B cell (primary cell): ENCODE measurements at regions not wholly inside any gene's neighbourhood (a gene's known extent, or its start where the extent isn't known, plus 50 kb on each side); places are given as distances from the start of the nearest gene placed in this dataset.
A peak's percentile ranks its signal among the peaks of the same experiment; 100 is the strongest.

ENCODE experiments used
- ATAC-seq: fragments of 200-7000 bp; cut with Tn5 transposase; one replicate; pipeline ENCODE4 v1.10.0; 2021; ENCODE audit warnings: low read depth, mild to moderate bottlenecking, moderate number of reproducible peaks, moderate library complexity
- CTCF ChIA-PET: fragments of 350-600 bp; sonication (Branson Sonifier 250); formaldehyde crosslinking; loops from one replicate; lab custom pipeline; 2021; ENCODE audit warnings: antibody characterized with exemption, inconsistent platforms; lab: Charles Lee
- POLR2A ChIA-PET: fragments of 350-600 bp; sonication (Branson Sonifier 250); formaldehyde crosslinking; loops from one replicate; lab custom pipeline; 2021; ENCODE audit warnings: antibody characterized with exemption; lab: Charles Lee
- DNase-seq: peaks from one replicate; pipeline ENCODE4 v3.0.0; 2013
- H2AFZ ChIP-seq: 2 replicates; pipeline ENCODE4 v1.6.1; 2012; ENCODE audit warnings: mild to moderate bottlenecking, low read depth, low read length; ENCODE audit not compliant: insufficient read depth, poor library complexity, severe bottlenecking
- H3K27ac ChIP-seq, 2 donors: 1 replicate in 1 of 2; 2 replicates in 1 of 2; pipeline ENCODE4 v1.5.1; 2012 to 2013; ENCODE audit warnings: low read length in 2 of 2, mild to moderate bottlenecking in 2 of 2, moderate library complexity in 1 of 2
- H3K27me3 ChIP-seq, 4 experiments: fragments of 200-600 bp in 1 of 4; sonication (generic) in 1 of 4; replicated peaks in 1 of 4; 1 replicate in 2 of 4; 2 replicates in 2 of 4; pipeline versions ENCODE4 v1.6.1 to v1.7.0; 2013 to 2016; ENCODE audit warnings: low read length in 3 of 4, mild to moderate bottlenecking in 2 of 4, mixed read lengths in 1 of 4, moderate library complexity in 1 of 4; ENCODE audit not compliant: insufficient read depth in 4 of 4, control insufficient read depth in 3 of 4; ENCODE audit errors: control extremely low read depth in 1 of 4
- H3K36me3 ChIP-seq, 2 experiments: replicated peaks in 1 of 2; 1 replicate in 1 of 2; 2 replicates in 1 of 2; pipeline versions ENCODE4 v1.6.1 to v1.7.1; 2013; ENCODE audit warnings: low read length in 1 of 2; ENCODE audit not compliant: insufficient read depth in 2 of 2, control insufficient read depth in 1 of 2; ENCODE audit errors: control extremely low read depth in 1 of 2, extremely low read depth in 1 of 2
- H3K4me1 ChIP-seq, 2 donors: fragments of 200-600 bp in 1 of 2; sonication (generic) in 1 of 2; 1 replicate in 1 of 2; 2 replicates in 1 of 2; pipeline versions ENCODE4 v1.5.1 to v1.6.1; 2013 to 2017; ENCODE audit warnings: low read length in 2 of 2; ENCODE audit not compliant: control insufficient read depth in 2 of 2, insufficient read depth in 2 of 2
- H3K4me2 ChIP-seq: replicated peaks from 2 replicates; pipeline ENCODE3; 2012; ENCODE audit warnings: mild to moderate bottlenecking, low read depth, low read length; ENCODE audit not compliant: poor library complexity, severe bottlenecking
- H3K4me3 ChIP-seq, 5 experiments: fragments of 200-600 bp in 1 of 5; sonication (generic) in 1 of 5; 1 replicate in 3 of 5; 2 replicates in 2 of 5; pipeline versions ENCODE4 v1.5.1 to v1.7.0; 2011 to 2016; ENCODE audit warnings: low read length in 4 of 5, mild to moderate bottlenecking in 4 of 5, low read depth in 2 of 5, control low read depth in 1 of 5, moderate library complexity in 1 of 5; ENCODE audit not compliant: insufficient read depth in 1 of 5; ENCODE audit errors: control extremely low read depth in 1 of 5, extremely low read depth in 1 of 5
- H3K79me2 ChIP-seq: fragments of 200-600 bp; sonication (generic); one replicate; pipeline ENCODE4 v1.6.0; 2016; ENCODE audit warnings: low read length; ENCODE audit not compliant: control insufficient read depth, insufficient read depth
- H3K9ac ChIP-seq: fragments of 200-600 bp; sonication (generic); 2 replicates; pipeline ENCODE4 v1.6.1; 2017; ENCODE audit warnings: mild to moderate bottlenecking, low read length, moderate library complexity
- H3K9me3 ChIP-seq, 3 donors: one replicate each; pipeline versions ENCODE4 v1.6.1 to v1.7.1; 2013; ENCODE audit warnings: low read length in 2 of 3; ENCODE audit not compliant: control insufficient read depth in 2 of 3, insufficient read depth in 1 of 3; ENCODE audit errors: control extremely low read depth in 1 of 3
- H4K20me1 ChIP-seq: 2 replicates; pipeline ENCODE4 v1.6.0; 2012; ENCODE audit warnings: mild to moderate bottlenecking, low read length; ENCODE audit not compliant: insufficient read depth, control insufficient read depth, poor library complexity, severe bottlenecking
- H3K27ac Mint-ChIP-seq: one replicate; pipeline ENCODE4 v1.8.0; 2021; ENCODE audit warnings: mixed read lengths
- H3K27me3 Mint-ChIP-seq: one replicate; pipeline ENCODE4 v1.8.0; 2021; ENCODE audit warnings: mixed read lengths
- H3K4me1 Mint-ChIP-seq: one replicate; pipeline ENCODE4 v1.8.0; 2021; ENCODE audit warnings: mixed read lengths
- H3K4me3 Mint-ChIP-seq: one replicate; pipeline ENCODE4 v1.8.0; 2021; ENCODE audit warnings: mixed read lengths
- H3K9me3 Mint-ChIP-seq: one replicate; pipeline ENCODE4 v1.8.0; 2022; ENCODE audit warnings: mixed read lengths; ENCODE audit not compliant: insufficient read depth
- CTCF ChIP-seq: fragments of 200-600 bp; IDR thresholded peaks from one replicate; pipeline ENCODE4 v1.8.0; 2022; ENCODE audit warnings: antibody characterized with exemption, mild to moderate bottlenecking
- EZH2 ChIP-seq: IDR thresholded peaks from 2 replicates; pipeline ENCODE4 v1.6.1; 2012; ENCODE audit warnings: borderline replicate concordance, low read depth, mild to moderate bottlenecking, moderate library complexity, low read length; ENCODE audit not compliant: insufficient read depth, poor library complexity, severe bottlenecking
- whole genome bisulfite sequencing: methylation state at CpG from one replicate; pipeline ENCODE4 v1.1.5; 2013; ENCODE audit warnings: missing lambda C conversion rate; ENCODE audit not compliant: insufficient coverage; 5-methylcytosine and 5-hydroxymethylcytosine counted together
- intact Hi-C: fragments of 100-400 bp; cut with micrococcal nuclease; formaldehyde crosslinking; loops from one replicate; pipeline ENCODE4 v1.10.0; 2022

- DNase-seq (no peak), ATAC-seq (no peak)
- H3K4me1 Mint-ChIP-seq = peaks cover 21% of the 10 kb centered on the region
- no peak overlapping the region for H3K27ac Mint-ChIP-seq
- Histone ChIP-seq H3K9ac (no peak overlapping the region), H3K9me3 (peaks cover 0 to 11% (median 0%) of the 10 kb centered on the region in 3 donors), H3K4me3 (no peak overlapping the region), H3K79me2 (no peaks in the 10 kb centered on the region), H3K27me3 (no peaks in the 10 kb centered on the region), H3K4me2 (no peak overlapping the region), H2AFZ (no peak overlapping the region), H3K36me3 (no peaks in the 10 kb centered on the region), H3K4me1 (peaks cover 7 to 11% of the 10 kb centered on the region in 2 donors), H4K20me1 (no peaks in the 10 kb centered on the region), H3K27ac (no peak overlapping the region)
- CTCF ChIA-PET = no interaction called here
- TF ChIP-seq EZH2 = no peak
- no peak for TF ChIP-seq CTCF
- H3K27me3 Mint-ChIP-seq = no peaks in the 10 kb centered on the region
- H3K4me3 Mint-ChIP-seq = no peak overlapping the region
- intact Hi-C loops = loop anchor here (10.0 kb wide), 1 partner anchor 189 kb away; no protein-coding TSS in a partner anchor
- 71% methylated on average over 2 of the region's 2 CpGs for WGBS
- POLR2A ChIA-PET = no interaction called here
- no peaks in the 10 kb centered on the region for H3K9me3 Mint-ChIP-seq
Observed at GRCh38 chr6:16044211-16044643, 84.7 kb upstream of the MYLIP start.

- Histone ChIP-seq H2AFZ (no peak overlapping the region), H3K27me3 (no peaks in the 10 kb centered on the region), H3K27ac (no peak overlapping the region), H3K79me2 (no peaks in the 10 kb centered on the region), H3K4me2 (no peak overlapping the region), H3K4me1 (peaks cover 7 to 11% of the 10 kb centered on the region in 2 donors), H3K9me3 (peaks cover 0 to 11% (median 0%) of the 10 kb centered on the region in 3 donors), H3K4me3 (no peak overlapping the region), H3K36me3 (no peaks in the 10 kb centered on the region), H4K20me1 (no peaks in the 10 kb centered on the region), H3K9ac (no peak overlapping the region)
- ChIA-PET POLR2A (no interaction called here), CTCF (no interaction called here)
- intact Hi-C loops = loop anchor here (10.0 kb wide), 1 partner anchor 189 kb away; no protein-coding TSS in a partner anchor
- Mint-ChIP-seq H3K9me3 (no peaks in the 10 kb centered on the region), H3K27ac (no peak overlapping the region), H3K4me3 (peak overlapping the region; percentile 44), H3K4me1 (peaks cover 23% of the 10 kb centered on the region), H3K27me3 (no peaks in the 10 kb centered on the region)
- DNase-seq = no peak
- ATAC-seq = no peak
- TF ChIP-seq CTCF = no peak
- TF ChIP-seq EZH2 = no peak
- WGBS = 76% methylated on average over 3 of the region's 5 CpGs
Observed at GRCh38 chr6:16043171-16044135, 85.4 kb upstream of the MYLIP start.
